Fibroblast of peridontal ligament (primary cell): ENCODE measurements at regions not wholly inside any gene's neighbourhood (a gene's known extent, or its start where the extent isn't known, plus 50 kb on each side); places are given as distances from the start of the nearest gene placed in this dataset.
"Not testable (repeated sequence)": the region's sequence is repeated elsewhere in the genome, so short reads cannot be mapped to it uniquely, and the experiment has no call there.

ENCODE experiments used
- DNase-seq: peaks from one replicate; pipeline ENCODE4 v3.0.0-alpha.2; 2010; ENCODE audit errors: extremely low read depth

- DNase-seq: peak; percentile 41
Measured at GRCh38 chr11:103803062-103803461, 233.4 kb upstream of the DDI1 start.

GRCh38 chr11:103805688-103806009, 230.8 kb upstream of the DDI1 start:
- DNase-seq: peak; percentile 6

- peak; percentile 87 for DNase-seq
Measured at GRCh38 chr11:103806130-103806895, 230.1 kb upstream of the DDI1 start.

- no peak for DNase-seq
Measured at GRCh38 chr11:103807806-103808205, 228.6 kb upstream of the DDI1 start.

GRCh38 chr11:103808252-103808651, 228.2 kb upstream of the DDI1 start:
- no peak for DNase-seq

DNA sequence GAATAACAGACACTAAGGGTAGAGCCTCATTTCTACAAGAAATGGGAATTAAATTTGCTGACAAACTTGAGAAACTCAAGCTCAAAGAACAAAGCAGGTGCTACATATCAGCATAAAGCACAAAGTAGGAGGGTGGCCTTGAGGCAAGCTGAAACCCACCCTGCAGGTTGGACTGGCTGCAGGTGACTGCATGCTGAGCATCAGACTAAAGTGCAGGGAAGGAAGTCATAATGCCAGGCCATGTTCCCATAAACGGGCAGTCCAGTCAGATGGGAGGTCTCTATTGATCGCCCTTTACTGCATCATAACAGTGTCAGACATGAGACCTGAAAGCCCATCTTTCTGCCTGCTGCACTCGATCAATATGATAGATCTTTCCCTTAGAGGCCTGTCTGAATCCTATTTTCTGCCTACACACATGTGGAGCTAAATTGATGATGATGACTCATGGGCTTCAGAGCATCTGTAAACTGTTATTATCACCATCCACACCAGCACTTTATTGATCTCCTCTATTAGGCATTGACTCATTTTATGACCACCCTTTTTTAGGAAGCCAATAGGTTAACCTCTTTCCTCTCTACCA, 224.5 kb upstream of the DDI1 start:
- DNase-seq: no peak

DNA sequence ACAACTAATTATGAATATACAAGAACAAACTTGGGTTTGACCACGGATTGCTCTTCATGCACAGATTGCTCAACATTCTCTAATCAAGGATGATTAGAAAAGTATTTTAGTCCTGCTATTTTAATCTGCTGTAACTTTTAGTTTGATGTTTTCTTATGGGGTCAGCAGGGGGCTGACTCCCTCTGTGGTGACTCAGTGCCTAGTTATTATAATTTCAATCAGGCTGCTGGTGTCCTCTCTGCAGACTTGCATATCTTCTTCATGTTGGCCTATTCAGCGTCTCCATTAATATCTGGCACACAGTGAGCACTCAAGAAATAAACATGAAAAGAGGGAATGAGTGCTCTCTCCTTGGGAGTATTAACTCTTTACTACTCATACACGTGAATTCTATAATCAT, 223.8 kb upstream of the DDI1 start:
- no peak for DNase-seq

GRCh38 chr11:103820345-103820744, 216.1 kb upstream of the DDI1 start:
- not testable (repeated sequence) for DNase-seq

DNA sequence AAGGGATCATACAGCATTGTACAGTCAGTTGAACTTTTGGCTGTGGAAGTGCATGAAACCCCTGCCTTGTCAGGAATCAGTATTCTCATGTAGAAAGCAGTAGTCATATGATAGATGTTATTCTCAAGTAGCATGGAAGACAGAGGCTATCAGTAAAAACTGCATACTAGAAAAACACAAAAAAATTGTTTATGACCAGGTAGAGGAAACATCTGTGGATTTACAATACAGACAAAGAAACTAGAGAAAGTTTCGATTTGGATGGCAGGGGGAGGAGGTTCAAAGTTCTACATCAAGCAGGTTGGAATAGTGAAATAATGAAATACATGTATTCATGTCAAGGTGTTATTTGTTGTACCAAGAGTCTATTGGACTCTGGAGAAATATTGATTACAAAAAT, 212.3 kb upstream of the DDI1 start:
- DNase-seq: no peak

GRCh38 chr11:103825469-103825868, 211.0 kb upstream of the DDI1 start:
- no peak for DNase-seq

GRCh38 chr11:103826856-103827255, 209.6 kb upstream of the DDI1 start:
- no peak for DNase-seq

GRCh38 chr11:103829596-103829995, 206.8 kb upstream of the DDI1 start:
- DNase-seq: no peak

GRCh38 chr11:103830205-103830604, 206.2 kb upstream of the DDI1 start:
- DNase-seq: no peak

DNA sequence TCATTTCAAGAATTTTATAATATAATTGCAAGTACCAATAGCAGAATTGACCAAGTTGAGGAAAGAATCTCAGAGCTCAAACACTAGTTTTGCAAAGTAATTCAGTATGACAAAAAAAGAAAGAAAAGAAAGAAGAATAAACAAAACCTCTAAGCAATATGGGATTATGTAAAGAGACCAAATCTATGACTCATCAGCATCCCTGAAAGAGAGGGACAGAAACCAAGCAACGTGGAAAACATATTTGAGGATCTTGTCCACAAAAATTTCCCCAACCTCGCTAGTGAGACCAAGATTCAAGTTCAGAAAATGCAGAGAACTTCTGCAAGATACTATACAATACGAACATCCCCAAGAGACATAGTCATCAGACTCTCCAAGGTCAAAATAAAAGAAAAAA, 203.7 kb upstream of the DDI1 start:
- peak; percentile 34 for DNase-seq

- DNase-seq: no peak
Measured at GRCh38 chr11:103842191-103842590, 194.2 kb upstream of the DDI1 start.

GRCh38 chr11:103842795-103843194, 193.6 kb upstream of the DDI1 start:
- DNase-seq: peak; percentile 66

DNA sequence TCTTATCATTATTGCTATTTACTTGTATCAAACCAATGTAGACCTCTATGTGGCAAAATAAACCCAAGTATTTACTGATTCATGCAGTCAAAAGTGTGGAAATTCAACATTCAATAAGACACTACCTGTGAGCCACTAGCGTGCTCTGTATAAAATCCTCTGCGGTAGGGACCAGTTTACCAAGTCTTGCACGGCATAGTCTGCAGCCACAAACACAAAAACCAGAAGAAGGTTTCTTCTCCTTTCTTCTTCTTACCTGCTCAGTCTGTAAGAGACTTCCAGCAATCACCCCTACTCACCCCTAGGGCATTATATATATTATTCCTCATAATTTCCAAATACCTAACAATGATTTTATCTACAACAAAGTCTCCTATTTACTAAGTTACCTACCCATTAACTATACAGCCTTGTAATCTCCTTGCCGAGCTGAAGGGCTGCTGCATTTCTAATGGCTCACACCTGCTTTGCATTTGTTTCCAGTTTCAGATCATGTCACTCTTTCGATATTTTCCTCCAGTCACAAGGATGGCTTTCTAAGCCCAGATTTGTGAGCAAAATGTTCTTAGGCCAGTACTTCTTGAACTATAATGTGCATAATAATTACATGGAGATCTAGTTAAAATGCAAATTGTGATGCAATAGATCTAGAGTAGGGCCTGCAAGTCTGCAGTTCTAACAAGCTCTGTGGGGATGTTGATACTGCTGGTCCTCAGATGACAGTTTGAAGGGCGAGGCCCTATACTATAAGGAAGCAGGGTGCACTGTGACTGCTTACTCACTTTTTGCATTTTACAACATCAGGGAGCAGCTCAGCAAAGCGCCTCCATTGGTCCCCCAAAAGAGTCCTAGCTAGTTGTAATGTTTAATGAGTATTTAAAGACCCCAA, 191.9 kb upstream of the DDI1 start:
- no peak for DNase-seq

GRCh38 chr11:103845331-103845730, 191.1 kb upstream of the DDI1 start:
- DNase-seq: no peak

DNA sequence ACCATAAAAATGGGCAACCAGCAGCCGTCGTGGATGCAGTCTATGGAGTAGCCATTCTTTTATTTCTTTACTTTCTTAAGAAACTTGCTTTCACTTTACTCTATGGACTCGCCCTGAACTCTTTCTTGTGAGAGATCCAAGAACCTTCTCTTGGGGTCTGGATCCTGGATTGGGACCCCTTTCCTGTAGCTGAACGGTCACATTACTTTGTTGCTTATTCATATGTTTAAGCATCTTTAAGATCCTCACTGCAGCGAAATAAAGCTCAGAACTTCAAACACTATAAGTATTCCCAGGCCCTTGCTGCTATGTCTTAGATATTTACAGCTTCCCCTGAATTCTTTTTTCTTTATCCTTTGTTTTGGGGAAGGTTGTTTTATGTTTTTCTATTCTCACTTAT, 187.8 kb upstream of the DDI1 start:
- DNase-seq: no peak

- DNase-seq: no peak
Measured at GRCh38 chr11:103849366-103849765, 187.1 kb upstream of the DDI1 start.

DNA sequence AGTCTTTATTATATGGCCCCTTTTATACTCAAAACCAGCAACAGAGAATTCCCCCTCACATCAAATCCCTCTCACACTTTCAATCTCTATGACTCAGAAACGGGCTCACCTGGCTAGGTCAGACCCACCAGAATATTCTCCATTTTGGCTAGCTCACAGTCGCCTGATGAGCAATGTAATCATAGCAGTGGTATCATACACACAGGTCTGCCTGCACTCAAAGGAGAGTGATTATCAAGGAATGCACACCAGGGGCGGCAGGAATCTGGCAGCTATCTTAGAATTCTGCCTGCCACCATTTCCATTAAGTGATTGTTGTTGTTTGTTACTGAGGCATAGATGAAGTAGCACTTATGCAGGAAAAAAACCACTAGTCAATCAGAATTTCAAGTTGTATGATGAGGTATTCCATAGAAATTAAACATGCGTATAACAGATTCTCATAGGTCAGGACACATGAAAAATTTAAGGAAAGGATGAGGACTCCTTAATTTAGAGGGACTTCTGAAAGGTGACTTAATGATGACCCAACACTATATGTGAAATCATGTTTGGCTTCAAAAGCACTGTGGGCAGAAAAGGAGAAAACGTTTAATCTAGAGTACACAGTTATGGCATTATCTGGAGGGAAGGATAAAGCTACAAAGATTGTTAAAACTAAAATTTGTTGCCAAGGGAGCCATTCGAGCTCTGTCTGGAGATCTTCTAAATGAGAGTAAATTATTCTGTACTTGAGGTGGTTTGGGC, 185.8 kb upstream of the DDI1 start:
- DNase-seq: no peak

DNA sequence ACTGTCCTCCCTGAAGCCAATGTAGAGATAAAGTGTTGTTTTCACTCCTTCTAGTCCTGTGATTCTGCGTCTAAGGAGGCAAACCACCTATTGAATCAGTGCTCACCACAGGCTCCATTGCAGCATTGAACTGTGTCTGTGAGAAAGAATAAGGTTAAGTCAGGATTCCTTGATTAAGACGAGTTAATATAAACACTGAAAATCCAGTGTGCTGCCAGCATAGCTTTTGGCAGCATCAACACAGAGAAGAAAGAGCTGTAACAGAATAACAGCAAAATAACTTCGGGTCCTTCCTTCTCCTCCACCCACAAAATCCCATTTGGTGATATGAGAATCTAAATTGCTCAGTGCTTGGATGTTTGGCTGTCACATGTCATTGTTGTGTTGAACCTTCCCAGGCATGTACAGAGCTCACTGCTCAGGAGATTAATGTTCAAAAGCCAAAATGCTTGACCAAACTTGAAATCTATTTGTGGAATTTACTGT, 185.2 kb upstream of the DDI1 start:
- peak; percentile 28 for DNase-seq
